Body of pancreas (tissue), 4 donors: ENCODE measurements at regions not wholly inside any gene's neighbourhood (a gene's known extent, or its start where the extent isn't known, plus 50 kb on each side); places are given as distances from the start of the nearest gene placed in this dataset.
"Not testable (repeated sequence)": the region's sequence is repeated elsewhere in the genome, so short reads cannot be mapped to it uniquely, and the experiment has no call there.

Source experiments
- ATAC-seq: fragments of 150-250 bp; one replicate; pipeline ENCODE4 v1.9.1; 2016
- DNase-seq, 4 donors: peaks; one replicate each; pipeline ENCODE4 v3.0.0-alpha.2; 2019
- H3K27ac ChIP-seq, 4 donors: fragments of 200-600 bp; sonication (generic); 1 replicate in 3 of 4; 2 replicates in 1 of 4; pipeline versions ENCODE4 v1.5.1 to v1.6.1; 2016 to 2019; ENCODE audit warnings: mild to moderate bottlenecking in 1 of 4, mixed read lengths in 1 of 4, moderate library complexity in 1 of 4
- H3K27me3 ChIP-seq, 2 donors: fragments of 200-600 bp; sonication (generic); one replicate each; pipeline ENCODE4 v1.6.0; 2016; ENCODE audit warnings: mild to moderate bottlenecking in 1 of 2
- H3K36me3 ChIP-seq, 2 donors: fragments of 200-600 bp; sonication (generic); replicated peaks in 1 of 2; 2 replicates each; pipeline ENCODE4 v1.5.1; 2016; ENCODE audit warnings: low read depth in 2 of 2; ENCODE audit not compliant: insufficient read depth in 1 of 2
- H3K4me1 ChIP-seq: fragments of 200-600 bp; sonication (generic); one replicate; pipeline ENCODE4 v1.6.0; 2016
- H3K4me3 ChIP-seq, 2 donors: fragments of 200-600 bp; sonication (generic); 1 replicate in 1 of 2; 2 replicates in 1 of 2; pipeline ENCODE4 v1.5.1; 2016 to 2019
- H3K9me3 ChIP-seq, 3 donors: fragments of 200-600 bp; sonication (generic); 1 replicate in 2 of 3; 2 replicates in 1 of 3; pipeline ENCODE4 v1.5.1; 2016
- CTCF ChIP-seq, 7 experiments: fragments of 450-650 bp in 4 of 7; fragments of 200-600 bp in 3 of 7; sonication (generic) in 3 of 7; IDR thresholded peaks; one replicate each; pipeline ENCODE4 v1.5.1; 2016 to 2019; ENCODE audit warnings: antibody characterized with exemption in 7 of 7
- POLR2A ChIP-seq, 3 donors: fragments of 450-650 bp; IDR thresholded peaks; one replicate each; pipeline ENCODE4 v1.6.1; 2016; ENCODE audit warnings: antibody characterized with exemption in 3 of 3, mild to moderate bottlenecking in 2 of 3
- WGBS, 2 donors: methylation state at CpG; one replicate each; pipeline ENCODE4 v1.1.5; 2017; 5-methylcytosine and 5-hydroxymethylcytosine counted together
- intact Hi-C: fragments of 100-400 bp; cut with DNase I; formaldehyde crosslinking; loops from one replicate; pipeline ENCODE4 v1.15.1; 2023

DNA sequence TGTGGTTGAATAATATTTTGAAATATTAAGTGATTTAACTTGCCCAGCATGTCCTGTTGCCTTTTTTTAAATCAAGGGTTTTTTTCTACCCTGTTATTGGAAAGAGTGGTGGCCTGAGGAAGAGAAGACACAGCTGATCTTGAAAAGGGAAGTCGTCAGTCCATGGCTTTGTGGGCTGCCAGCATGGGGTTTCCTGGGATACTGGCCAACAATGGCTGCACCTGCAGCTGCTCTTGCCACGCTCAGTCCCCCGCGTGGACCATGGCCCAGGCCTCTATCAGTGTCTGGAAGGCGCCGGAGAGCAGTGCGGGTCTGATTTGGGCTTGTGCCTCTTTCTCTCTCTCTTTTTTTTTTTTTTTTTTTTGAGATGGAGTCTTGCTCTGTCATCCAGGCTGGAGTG lies 99.3 kb downstream of the ASB1 start:
- no peak overlapping the region for H3K27ac ChIP-seq
- no peaks in the 10 kb centered on the region for H3K4me1 ChIP-seq
- no peak for TF ChIP-seq POLR2A (IDR thresholded peaks at IDR 0.05)
- no peak for TF ChIP-seq CTCF (IDR thresholded peaks at IDR 0.05)
- WGBS, 2 donors: 70 to 80% methylated on average over 7 of the region's 7 CpGs
- intact Hi-C loops: no loop called here
- ATAC-seq (no peak), DNase-seq (no peak)
- peaks cover 0 to under 1% (median 0%) of the 10 kb centered on the region in 3 donors for H3K9me3 ChIP-seq
- H3K36me3 ChIP-seq: no peaks in the 10 kb centered on the region
- no peak overlapping the region for H3K4me3 ChIP-seq
- H3K27me3 ChIP-seq: no peaks in the 10 kb centered on the region

DNA sequence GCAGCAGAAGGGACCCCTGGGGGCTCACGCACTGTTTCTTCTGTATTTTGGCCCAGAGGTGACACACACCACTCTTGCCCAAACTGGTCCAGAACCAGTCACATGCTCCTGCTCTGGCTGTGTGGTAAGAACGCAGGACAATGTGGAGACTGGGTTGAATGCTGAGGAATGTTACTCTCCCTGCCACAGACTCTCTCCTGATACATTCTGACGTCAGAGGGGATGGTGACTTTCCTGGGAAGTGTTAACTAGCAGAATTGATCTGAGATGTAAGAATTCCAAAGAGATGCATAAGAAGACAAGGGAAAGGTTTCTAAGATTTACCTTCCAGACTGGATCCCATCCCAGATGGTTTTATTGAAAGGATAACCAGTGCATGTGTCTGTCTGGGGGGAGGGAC lies 100.8 kb downstream of the ASB1 start:
- Histone ChIP-seq H3K9me3 (peaks cover 0 to 11% (median 0%) of the 10 kb centered on the region in 3 donors), H3K4me3 (no peak overlapping the region), H3K27ac (no peak overlapping the region), H3K27me3 (no peaks in the 10 kb centered on the region), H3K4me1 (no peaks in the 10 kb centered on the region), H3K36me3 (no peaks in the 10 kb centered on the region)
- ATAC-seq: no peak
- DNase-seq: no peak
- intact Hi-C loops: no loop called here
- WGBS, 2 donors: 72 to 78% methylated on average over 3 of the region's 3 CpGs
- no peak for TF ChIP-seq CTCF (IDR thresholded peaks at IDR 0.05)
- no peak for TF ChIP-seq POLR2A (IDR thresholded peaks at IDR 0.05)

DNA sequence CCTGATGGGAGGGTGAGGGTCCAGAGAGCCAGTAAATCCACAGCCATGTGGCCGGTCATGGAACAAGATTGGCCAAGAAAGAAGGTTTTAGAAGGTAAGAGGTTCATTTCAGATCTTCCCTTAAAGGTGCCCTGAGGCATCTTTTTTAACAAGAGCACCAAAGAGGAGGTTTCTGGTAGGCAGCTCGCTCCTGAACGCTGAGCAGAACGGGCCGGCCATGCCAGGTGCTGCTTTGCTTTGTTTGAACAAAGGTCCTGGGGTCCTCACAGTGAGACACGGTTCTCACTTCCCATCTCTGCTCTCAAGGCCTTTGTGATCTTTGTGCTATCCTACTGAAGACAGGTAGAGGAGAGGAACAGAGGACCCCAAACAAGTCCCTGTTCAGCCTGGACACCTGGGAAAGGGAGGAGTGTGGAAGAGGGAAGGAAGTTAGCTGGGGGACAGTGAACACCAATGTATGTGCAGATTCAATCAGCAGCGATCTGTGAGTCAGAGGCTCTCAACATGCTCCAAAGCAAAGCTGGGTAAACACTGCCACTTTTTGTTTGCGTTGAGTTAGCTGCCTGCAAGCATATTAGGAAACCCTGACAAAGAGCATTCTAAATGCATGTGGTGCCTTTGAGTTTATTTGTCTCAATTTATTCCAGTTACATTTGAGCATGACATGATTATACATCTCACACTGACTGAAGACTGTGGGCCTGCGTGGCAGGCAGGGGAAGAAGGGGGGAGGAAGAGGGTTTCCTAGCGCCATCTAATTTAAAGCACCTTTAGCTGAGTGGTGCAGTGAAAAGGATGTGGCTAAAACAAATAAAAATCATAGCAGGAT lies 102.4 kb downstream of the ASB1 start:
- Histone ChIP-seq H3K36me3 (no peaks in the 10 kb centered on the region), H3K27ac (no peak overlapping the region), H3K9me3 (peaks cover 0 to 11% (median 0%) of the 10 kb centered on the region in 3 donors), H3K4me1 (no peaks in the 10 kb centered on the region), H3K27me3 (no peaks in the 10 kb centered on the region), H3K4me3 (no peak overlapping the region)
- DNase-seq (peak in 1 of 4 donors; percentile 31), ATAC-seq (no peak)
- intact Hi-C loops: no loop called here
- TF ChIP-seq CTCF (IDR thresholded peaks at IDR 0.05) (peak in 1 of 7 experiments; percentile 7), POLR2A (IDR thresholded peaks at IDR 0.05) (no peak)
- WGBS, 2 donors: 69 to 70% methylated on average over 10 of the region's 10 CpGs

DNA sequence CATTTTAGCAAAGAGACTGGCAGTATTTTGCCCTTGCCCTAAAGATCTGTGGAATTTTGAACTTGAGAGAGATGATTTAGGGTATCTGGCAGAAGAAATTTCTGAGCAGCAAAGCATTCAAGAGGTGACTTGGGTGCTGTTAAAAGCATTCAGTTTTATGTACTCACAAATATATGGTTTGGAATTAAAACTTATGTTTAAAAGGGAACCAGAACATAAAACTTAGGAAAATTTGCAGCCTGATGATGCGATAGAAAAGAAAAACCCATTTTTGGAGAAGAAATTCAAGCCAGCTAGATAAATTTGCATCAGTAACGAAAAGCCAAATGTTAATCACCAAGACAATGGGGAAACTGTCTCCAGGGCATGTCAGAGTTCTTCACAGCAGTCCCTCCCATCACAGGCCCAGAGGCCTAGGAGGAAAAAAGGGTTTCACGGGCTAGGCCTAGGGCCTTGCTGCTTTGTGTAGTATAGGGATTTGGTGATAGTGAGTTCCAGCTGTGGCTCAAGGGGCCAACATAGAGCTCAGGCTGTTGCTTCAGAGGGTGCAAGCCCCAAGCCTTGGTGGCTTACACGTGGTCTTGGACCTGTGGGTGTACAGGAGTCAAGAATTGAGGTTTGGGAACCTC lies 104.4 kb downstream of the ASB1 start:
- H3K27me3 ChIP-seq, H3K36me3 ChIP-seq, DNase-seq, H3K27ac ChIP-seq, ATAC-seq, H3K4me3 ChIP-seq, H3K4me1 ChIP-seq, intact Hi-C loops: not testable (repeated sequence)
- WGBS, 2 donors: 77 to 82% methylated on average over 4 of the region's 4 CpGs
- peaks cover 0 to 11% (median 0%) of the 10 kb centered on the region in 3 donors for H3K9me3 ChIP-seq

- ATAC-seq, intact Hi-C loops: not testable (repeated sequence)
- WGBS, 2 donors: 35 to 53% methylated on average over 2 to 3 of the region's 3 CpGs
Observed at GRCh38 chr2:238543732-238544131, 117.0 kb downstream of the ASB1 start.

More at GRCh38 chr2:238543732-238544131, 117.0 kb downstream of the ASB1 start:
- not testable (repeated sequence) for H3K4me1 ChIP-seq, H3K4me3 ChIP-seq, H3K27me3 ChIP-seq, H3K36me3 ChIP-seq, DNase-seq, H3K9me3 ChIP-seq, H3K27ac ChIP-seq
